HEK293 (cell line): ENCODE measurements at regions not wholly inside any gene's neighbourhood (a gene's known extent, or its start where the extent isn't known, plus 50 kb on each side); places are given as distances from the start of the nearest gene placed in this dataset.

ENCODE experiments used
- CTCF ChIA-PET: fragments of 350-600 bp; formaldehyde crosslinking; extraction: SDS; loops from one replicate; lab custom pipeline; 2021; ENCODE audit warnings: antibody characterized with exemption; lab: Yijun Ruan, JAX
- POLR2A ChIA-PET: fragments of 300-600 bp; formaldehyde crosslinking; extraction: SDS; loops from one replicate; lab custom pipeline; 2020; ENCODE audit warnings: antibody characterized with exemption, inconsistent platforms; lab: Yijun Ruan, JAX
- H3K27ac ChIP-seq: fragments of 200-500 bp; sonication (Bioruptor generic); 2 replicates; pipeline ENCODE4 v1.5.1; 2014; ENCODE audit warnings: low read depth, low read length, control low read depth, inconsistent platforms; ENCODE audit errors: extremely low read depth
- H3K36me3 ChIP-seq, 2 experiments: fragments of 200-500 bp in 1 of 2; sonication (Bioruptor generic) in 1 of 2; 1 replicate in 1 of 2; 2 replicates in 1 of 2; pipeline ENCODE4 v1.5.1; 2014 to 2017; ENCODE audit warnings: inconsistent platforms in 2 of 2, low read length in 2 of 2; ENCODE audit not compliant: control insufficient read depth in 2 of 2, insufficient read depth in 1 of 2
- H3K4me1 ChIP-seq: fragments of 200-500 bp; sonication (Bioruptor generic); 2 replicates; pipeline ENCODE4 v1.5.1; 2014; ENCODE audit warnings: mild to moderate bottlenecking, low read length, inconsistent platforms; ENCODE audit not compliant: control insufficient read depth, insufficient read depth
- H3K4me3 ChIP-seq: 2 replicates; pipeline ENCODE4 v1.5.1; 2011; ENCODE audit warnings: low read depth, mild to moderate bottlenecking, control low read depth, low read length, moderate library complexity
- H3K9me3 ChIP-seq: fragments of 200-500 bp; sonication (Bioruptor generic); 2 replicates; pipeline ENCODE4 v1.5.1; 2014; ENCODE audit warnings: low read depth, low read length, inconsistent platforms; ENCODE audit not compliant: control insufficient read depth, insufficient read depth
- BCL11B ChIP-seq: fragments of 450-650 bp; formaldehyde crosslinking; IDR thresholded peaks from 2 replicates; pipeline ENCODE4 v1.5.1; 2016; ENCODE audit warnings: low read depth, missing biosample characterization, missing genetic modification characterization
- GLI2 ChIP-seq: fragments of 450-650 bp; formaldehyde crosslinking; IDR thresholded peaks from 2 replicates; pipeline ENCODE4; 2017; ENCODE audit warnings: missing biosample characterization, missing genetic modification characterization, low read depth, borderline replicate concordance
- IKZF3 ChIP-seq: fragments of 450-650 bp; IDR thresholded peaks from 2 replicates; pipeline ENCODE4 v1.5.0; 2018; ENCODE audit warnings: missing biosample characterization, mild to moderate bottlenecking, missing genetic modification characterization, moderate library complexity
- KLF10 ChIP-seq: fragments of 450-650 bp; IDR thresholded peaks from 2 replicates; pipeline ENCODE4 v1.5.1; 2018; ENCODE audit warnings: missing biosample characterization, mild to moderate bottlenecking, missing genetic modification characterization
- MEIS1 ChIP-seq: sonication (generic); formaldehyde crosslinking; IDR thresholded peaks from 2 replicates; pipeline ENCODE4 v1.8.1; 2022; ENCODE audit warnings: missing genetic modification reagents, mild to moderate bottlenecking, borderline replicate concordance
- TCF7L2 ChIP-seq: IDR thresholded peaks from 2 replicates; pipeline ENCODE4 v1.6.1; 2011; ENCODE audit warnings: low read depth, mild to moderate bottlenecking, inconsistent platforms, low read length, moderate library complexity, borderline replicate concordance
- ZBTB1 ChIP-seq: fragments of 450-650 bp; formaldehyde crosslinking; IDR thresholded peaks from 2 replicates; pipeline ENCODE4 v1.5.1; 2016; ENCODE audit warnings: missing biosample characterization, missing genetic modification characterization
- ZBTB17 ChIP-seq: fragments of 450-650 bp; formaldehyde crosslinking; IDR thresholded peaks from 2 replicates; pipeline ENCODE4 v1.5.1; 2016; ENCODE audit warnings: missing biosample characterization, missing genetic modification characterization
- ZFP3 ChIP-seq: fragments of 450-650 bp; formaldehyde crosslinking; IDR thresholded peaks from 2 replicates; pipeline ENCODE4 v1.5.1; 2016; ENCODE audit warnings: low read depth, missing biosample characterization, missing genetic modification characterization
- ZNF138 ChIP-seq: fragments of 450-650 bp; formaldehyde crosslinking; IDR thresholded peaks from 2 replicates; pipeline ENCODE4 v1.5.1; 2016; ENCODE audit warnings: missing biosample characterization, missing genetic modification characterization, borderline replicate concordance
- ZNF155 ChIP-seq: fragments of 450-650 bp; formaldehyde crosslinking; IDR thresholded peaks from 2 replicates; pipeline ENCODE4 v1.5.1; 2016; ENCODE audit warnings: missing biosample characterization, missing genetic modification characterization
- ZNF175 ChIP-seq: fragments of 450-650 bp; formaldehyde crosslinking; IDR thresholded peaks from 2 replicates; pipeline ENCODE4 v1.5.1; 2016; ENCODE audit warnings: missing biosample characterization, missing genetic modification characterization
- ZNF239 ChIP-seq: fragments of 450-650 bp; formaldehyde crosslinking; IDR thresholded peaks from 2 replicates; pipeline ENCODE4 v1.5.1; 2016; ENCODE audit warnings: missing biosample characterization, missing genetic modification characterization
- ZNF398 ChIP-seq: fragments of 450-650 bp; formaldehyde crosslinking; IDR thresholded peaks from 2 replicates; pipeline ENCODE4 v1.5.1; 2017; ENCODE audit warnings: missing biosample characterization, missing genetic modification characterization
- ZNF473 ChIP-seq: fragments of 450-650 bp; formaldehyde crosslinking; IDR thresholded peaks from 2 replicates; pipeline ENCODE4 v1.5.1; 2017; ENCODE audit warnings: missing biosample characterization, missing genetic modification characterization
- ZNF488 ChIP-seq: fragments of 450-650 bp; formaldehyde crosslinking; IDR thresholded peaks from 2 replicates; pipeline ENCODE4 v1.5.1; 2016; ENCODE audit warnings: missing biosample characterization, missing genetic modification characterization
- ZNF530 ChIP-seq: fragments of 450-650 bp; formaldehyde crosslinking; IDR thresholded peaks from 2 replicates; pipeline ENCODE4 v1.5.1; 2016; ENCODE audit warnings: low read depth, missing biosample characterization, missing genetic modification characterization
- ZNF654 ChIP-seq: fragments of 450-650 bp; formaldehyde crosslinking; IDR thresholded peaks from 2 replicates; pipeline ENCODE4 v1.5.1; 2016; ENCODE audit warnings: low read depth, missing biosample characterization, missing genetic modification characterization
- ZNF658 ChIP-seq: fragments of 450-650 bp; formaldehyde crosslinking; IDR thresholded peaks from 2 replicates; pipeline ENCODE4; 2016; ENCODE audit warnings: missing biosample characterization, missing genetic modification characterization
- ZNF660 ChIP-seq: fragments of 450-650 bp; IDR thresholded peaks from 2 replicates; pipeline ENCODE4 v1.5.1; 2018; ENCODE audit warnings: missing biosample characterization, mild to moderate bottlenecking, missing genetic modification characterization

- TF ChIP-seq TCF7L2 (no peak), ZNF530 (tag by site-specific recombination) (no peak)
These were observed 383.0 kb downstream of the PCNX1 start (continued) for GRCh38 chr14:71290301-71290700.

DNA sequence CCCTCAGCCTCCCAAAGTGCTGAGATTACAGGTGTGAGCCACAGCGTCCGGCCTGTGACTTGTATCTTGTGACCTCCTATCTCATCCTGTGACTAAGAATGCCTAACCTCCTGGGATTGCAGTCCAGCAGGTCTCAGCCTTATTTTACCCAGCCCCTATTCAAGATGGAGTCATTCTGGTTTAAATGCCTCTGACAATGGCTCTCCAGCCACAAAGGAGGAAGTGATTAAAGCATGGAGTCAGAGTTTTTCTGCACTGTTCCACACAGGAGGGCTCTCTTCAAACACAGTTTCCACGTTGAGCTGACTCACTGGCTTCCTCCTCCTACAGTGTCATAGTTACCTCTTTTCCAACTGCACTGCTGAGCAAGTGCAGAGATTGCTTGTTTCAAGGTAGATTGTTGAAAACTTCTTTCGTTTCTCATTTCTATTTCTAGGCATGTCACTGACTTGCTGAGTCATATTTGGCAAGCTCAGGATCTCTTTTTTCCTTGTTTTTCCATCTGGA is 383.8 kb downstream of the PCNX1 start:
- Histone ChIP-seq H3K4me1 (no peaks in the 10 kb centered on the region), H3K27ac (no peak overlapping the region), H3K36me3 (no peaks in the 10 kb centered on the region), H3K4me3 (no peak overlapping the region), H3K9me3 (no peaks in the 10 kb centered on the region)
- POLR2A ChIA-PET = no interaction called here
- CTCF ChIA-PET = no interaction called here
- TF ChIP-seq ZNF239 (no peak), ZNF488 (tag by site-specific recombination) (no peak), ZNF654 (no peak)

DNA sequence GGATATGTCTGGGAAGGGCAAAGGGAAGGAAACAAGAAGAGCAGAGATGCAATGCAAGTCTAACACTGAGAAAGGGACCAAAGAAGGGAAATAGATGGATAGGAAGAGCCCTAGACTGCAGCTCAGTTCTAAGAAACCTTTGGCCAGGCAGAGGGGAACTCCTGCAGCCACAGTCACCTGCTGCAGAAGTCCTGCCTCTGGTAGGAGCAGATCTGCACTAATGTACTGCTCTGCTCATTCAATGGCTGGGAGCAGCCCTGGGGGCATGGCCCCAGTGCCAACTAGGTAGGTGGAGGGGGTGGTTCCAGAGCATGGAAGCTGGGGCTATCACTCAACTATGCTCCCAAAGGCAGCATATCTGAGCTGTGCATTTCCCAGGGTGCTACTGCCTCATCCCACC is 388.9 kb downstream of the PCNX1 start:
- H3K4me3 ChIP-seq = no peak overlapping the region
- POLR2A ChIA-PET = no interaction called here
- TF ChIP-seq MEIS1 (CRISPR knock-in tag) = no peak
- TF ChIP-seq BCL11B (tag by site-specific recombination) = no peak
- TF ChIP-seq ZFP3 (tag by site-specific recombination) = no peak
- TF ChIP-seq, all 188 proteins: peak for 0
- Histone ChIP-seq H3K4me1 (no peaks in the 10 kb centered on the region), H3K36me3 (no peaks in the 10 kb centered on the region), H3K9me3 (no peaks in the 10 kb centered on the region), H3K27ac (no peak overlapping the region)
- CTCF ChIA-PET = no interaction called here

GRCh38 chr14:71300566-71301330 is 393.5 kb downstream of the PCNX1 start:
- Histone ChIP-seq H3K36me3 (no peaks in the 10 kb centered on the region), H3K27ac (no peak overlapping the region), H3K4me1 (no peaks in the 10 kb centered on the region), H3K9me3 (no peaks in the 10 kb centered on the region), H3K4me3 (no peak overlapping the region)
- CTCF ChIA-PET = no interaction called here
- POLR2A ChIA-PET = no interaction called here
- no peak for TF ChIP-seq KLF10
- no peak for TF ChIP-seq GLI2 (tag by site-specific recombination)
- TF ChIP-seq ZNF660 = no peak
- no peak for TF ChIP-seq IKZF3
- no peak for TF ChIP-seq ZNF398
- no peak for TF ChIP-seq ZNF658
- TF ChIP-seq ZNF175 (tag by site-specific recombination) = no peak
- no peak for TF ChIP-seq ZNF654
- TF ChIP-seq ZNF473 (tag by site-specific recombination) = no peak
- no peak for TF ChIP-seq ZBTB1 (tag by site-specific recombination)
- TF ChIP-seq ZNF155 = no peak
- no peak for TF ChIP-seq ZNF138 (tag by site-specific recombination)
- TF ChIP-seq ZFP3 (tag by site-specific recombination) = no peak
- TF ChIP-seq ZBTB17 (tag by site-specific recombination) = no peak
